Activated B cell treated with CpG ODN at 0.5 μM for 24 hours (primary cell): ENCODE measurements at regions not wholly inside any gene's neighbourhood (a gene's known extent, or its start where the extent isn't known, plus 50 kb on each side); places are given as distances from the start of the nearest gene placed in this dataset.
"Not testable (repeated sequence)": the region's sequence is repeated elsewhere in the genome, so short reads cannot be mapped to it uniquely, and the experiment has no call there.

ENCODE experiments used
- ATAC-seq: fragments of 200-7000 bp; cut with Tn5 transposase; one replicate; pipeline ENCODE4 v1.10.0; 2021; ENCODE audit warnings: low read depth, mild to moderate bottlenecking, moderate library complexity
- CTCF ChIA-PET: fragments of 350-600 bp; sonication (Branson Sonifier 250); formaldehyde crosslinking; loops from one replicate; lab custom pipeline; 2021; ENCODE audit warnings: antibody characterized with exemption; lab: Charles Lee
- POLR2A ChIA-PET: fragments of 350-600 bp; sonication (Branson Sonifier 250); formaldehyde crosslinking; loops from one replicate; lab custom pipeline; 2021; ENCODE audit warnings: antibody characterized with exemption; lab: Charles Lee
- DNase-seq: peaks from one replicate; pipeline ENCODE4 v3.0.0; 2022
- H3K27ac Mint-ChIP-seq: one replicate; pipeline ENCODE4 v1.8.0; 2020; ENCODE audit warnings: mixed read lengths
- H3K27me3 Mint-ChIP-seq: one replicate; pipeline ENCODE4 v1.8.0; 2021; ENCODE audit warnings: mixed read lengths
- H3K36me3 Mint-ChIP-seq: one replicate; pipeline ENCODE4 v1.8.0; 2021; ENCODE audit warnings: low read depth, mixed read lengths
- H3K4me1 Mint-ChIP-seq: one replicate; pipeline ENCODE4 v1.8.0; 2021; ENCODE audit warnings: mixed read lengths
- H3K4me3 Mint-ChIP-seq: one replicate; pipeline ENCODE4 v1.8.0; 2020; ENCODE audit warnings: mild to moderate bottlenecking, mixed read lengths
- H3K9me3 Mint-ChIP-seq: one replicate; pipeline ENCODE4 v1.8.0; 2020; ENCODE audit warnings: mixed read lengths
- intact Hi-C: fragments of 100-400 bp; cut with micrococcal nuclease; formaldehyde crosslinking; loops from one replicate; pipeline ENCODE4 v1.15.1; 2024
- TF ChIP-seq, protein P1 (sequence below): fragments of 200-600 bp; IDR thresholded peaks from one replicate; pipeline ENCODE4 v1.8.0; 2022; ENCODE audit warnings: antibody characterized with exemption, mild to moderate bottlenecking

DNA sequence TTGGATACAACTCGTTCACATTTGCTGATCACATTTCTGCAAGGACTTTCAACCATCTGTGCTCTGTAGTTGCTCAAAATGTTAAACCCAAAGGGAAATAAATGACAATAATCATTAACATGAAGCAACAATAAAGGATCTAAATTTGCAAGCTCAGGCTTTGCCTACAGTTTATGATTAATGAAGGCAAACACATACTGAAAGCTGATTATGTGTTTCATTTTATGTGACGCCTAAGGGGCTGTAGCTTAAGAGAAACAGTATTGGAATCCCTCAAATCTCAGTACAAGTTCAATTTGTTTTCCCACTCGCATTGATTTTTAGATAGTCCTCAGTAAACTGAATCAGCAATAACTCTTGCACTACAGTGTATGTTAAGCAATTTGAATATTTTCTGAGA lies 160.3 kb upstream of the FSIP2 start:
- H3K27ac Mint-ChIP-seq = no peak overlapping the region
- CTCF ChIA-PET = no interaction called here
- no peaks in the 10 kb centered on the region for H3K27me3 Mint-ChIP-seq
- no peaks in the 10 kb centered on the region for H3K36me3 Mint-ChIP-seq
- TF ChIP-seq, protein P1, sequence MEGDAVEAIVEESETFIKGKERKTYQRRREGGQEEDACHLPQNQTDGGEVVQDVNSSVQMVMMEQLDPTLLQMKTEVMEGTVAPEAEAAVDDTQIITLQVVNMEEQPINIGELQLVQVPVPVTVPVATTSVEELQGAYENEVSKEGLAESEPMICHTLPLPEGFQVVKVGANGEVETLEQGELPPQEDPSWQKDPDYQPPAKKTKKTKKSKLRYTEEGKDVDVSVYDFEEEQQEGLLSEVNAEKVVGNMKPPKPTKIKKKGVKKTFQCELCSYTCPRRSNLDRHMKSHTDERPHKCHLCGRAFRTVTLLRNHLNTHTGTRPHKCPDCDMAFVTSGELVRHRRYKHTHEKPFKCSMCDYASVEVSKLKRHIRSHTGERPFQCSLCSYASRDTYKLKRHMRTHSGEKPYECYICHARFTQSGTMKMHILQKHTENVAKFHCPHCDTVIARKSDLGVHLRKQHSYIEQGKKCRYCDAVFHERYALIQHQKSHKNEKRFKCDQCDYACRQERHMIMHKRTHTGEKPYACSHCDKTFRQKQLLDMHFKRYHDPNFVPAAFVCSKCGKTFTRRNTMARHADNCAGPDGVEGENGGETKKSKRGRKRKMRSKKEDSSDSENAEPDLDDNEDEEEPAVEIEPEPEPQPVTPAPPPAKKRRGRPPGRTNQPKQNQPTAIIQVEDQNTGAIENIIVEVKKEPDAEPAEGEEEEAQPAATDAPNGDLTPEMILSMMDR = no peak
- peaks cover 2% of the 10 kb centered on the region for H3K9me3 Mint-ChIP-seq
- no peak overlapping the region for H3K4me3 Mint-ChIP-seq
- ATAC-seq (no peak), DNase-seq (no peak)
- intact Hi-C loops = no loop called here
- no peaks in the 10 kb centered on the region for H3K4me1 Mint-ChIP-seq
- POLR2A ChIA-PET = no interaction called here

DNA sequence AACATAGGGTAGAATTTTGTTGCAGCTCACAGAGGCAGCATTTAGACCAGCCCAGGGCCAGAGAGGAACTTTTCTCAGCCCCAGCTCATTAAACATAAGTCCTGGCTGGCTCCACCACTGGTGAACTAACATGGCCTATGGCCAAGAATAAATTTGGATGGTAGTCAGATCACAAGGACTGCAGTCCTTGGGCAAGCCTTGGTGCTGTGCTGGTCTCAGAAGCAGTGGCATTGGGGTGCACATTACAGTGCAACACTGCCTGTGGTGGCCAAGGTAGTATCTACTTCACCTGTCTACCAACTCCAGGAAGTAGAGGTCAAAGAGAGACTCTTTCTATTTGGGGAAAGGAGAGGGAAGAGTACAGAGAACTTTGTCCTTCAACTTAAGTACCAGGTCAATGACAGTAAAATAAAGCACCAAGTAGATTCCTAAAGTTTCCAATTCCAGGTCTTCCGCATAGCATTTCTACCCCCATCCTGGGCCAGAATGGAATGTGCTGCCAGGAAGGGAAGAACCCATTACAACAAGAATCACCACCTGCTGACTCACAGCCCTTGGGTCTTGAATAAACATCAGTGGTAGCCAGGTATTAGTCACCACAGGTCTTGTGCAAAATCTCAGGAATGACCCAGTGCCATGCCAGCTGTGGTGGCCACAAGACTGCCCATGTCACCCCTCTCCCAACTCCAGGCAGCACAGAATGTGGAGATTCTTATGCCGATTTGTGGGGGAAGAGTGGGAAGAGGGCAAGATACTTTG lies 155.4 kb upstream of the FSIP2 start:
- Mint-ChIP-seq H3K27ac (no peak overlapping the region), H3K9me3 (peaks cover 8% of the 10 kb centered on the region), H3K27me3 (no peaks in the 10 kb centered on the region), H3K36me3 (no peaks in the 10 kb centered on the region), H3K4me3 (no peak overlapping the region), H3K4me1 (no peaks in the 10 kb centered on the region)
- ChIA-PET POLR2A (no interaction called here), CTCF (no interaction called here)
- DNase-seq = no peak
- TF ChIP-seq, protein P1 = no peak
- ATAC-seq = no peak
- intact Hi-C loops = no loop called here

DNA sequence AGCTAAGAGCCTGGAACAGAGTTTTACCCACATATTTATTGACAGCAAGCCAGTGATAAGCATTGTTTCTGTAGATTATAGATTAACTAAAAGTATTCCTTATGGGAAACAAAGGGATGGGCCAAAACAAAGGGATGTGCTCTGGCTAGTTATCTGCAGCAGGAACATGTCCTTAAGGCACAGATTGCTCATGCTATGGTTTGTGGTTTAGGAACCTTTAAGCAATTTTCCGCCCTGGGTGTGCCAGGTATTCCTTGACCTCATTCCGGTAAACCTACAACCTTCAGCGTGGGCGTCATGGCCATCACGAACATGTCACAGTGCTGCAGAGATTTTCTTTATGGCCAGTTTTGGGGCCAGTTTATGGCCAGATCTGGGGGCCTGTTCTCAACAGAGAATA lies 153.4 kb upstream of the FSIP2 start:
- ATAC-seq, intact Hi-C loops, H3K4me3 Mint-ChIP-seq, CTCF ChIA-PET, H3K4me1 Mint-ChIP-seq, H3K36me3 Mint-ChIP-seq, POLR2A ChIA-PET, DNase-seq, H3K27me3 Mint-ChIP-seq, H3K9me3 Mint-ChIP-seq, H3K27ac Mint-ChIP-seq: not testable (repeated sequence)

DNA sequence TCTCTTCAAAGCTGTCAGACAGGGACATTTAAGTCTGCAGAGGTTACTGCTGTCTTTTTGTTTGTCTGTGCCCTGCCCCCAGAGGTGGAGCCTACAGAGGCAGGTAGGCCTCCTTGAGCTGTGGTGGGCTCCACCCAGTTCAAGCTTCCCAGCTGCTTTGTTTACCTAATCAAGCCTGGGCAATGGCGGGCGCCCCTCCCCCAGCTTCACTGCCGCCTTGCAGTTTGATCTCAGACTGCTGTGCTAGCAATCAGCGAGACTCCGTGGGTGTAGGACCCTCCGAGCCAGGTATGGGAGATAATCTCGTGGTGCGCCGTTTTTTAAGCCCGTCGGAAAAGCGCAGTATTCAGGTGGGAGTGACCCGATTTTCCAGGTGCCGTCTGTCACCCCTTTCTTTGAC lies 147.3 kb upstream of the FSIP2 start:
- H3K4me3 Mint-ChIP-seq, DNase-seq, POLR2A ChIA-PET, CTCF ChIA-PET, H3K27me3 Mint-ChIP-seq, H3K9me3 Mint-ChIP-seq, H3K4me1 Mint-ChIP-seq, H3K36me3 Mint-ChIP-seq, ATAC-seq, intact Hi-C loops, H3K27ac Mint-ChIP-seq: not testable (repeated sequence)

DNA sequence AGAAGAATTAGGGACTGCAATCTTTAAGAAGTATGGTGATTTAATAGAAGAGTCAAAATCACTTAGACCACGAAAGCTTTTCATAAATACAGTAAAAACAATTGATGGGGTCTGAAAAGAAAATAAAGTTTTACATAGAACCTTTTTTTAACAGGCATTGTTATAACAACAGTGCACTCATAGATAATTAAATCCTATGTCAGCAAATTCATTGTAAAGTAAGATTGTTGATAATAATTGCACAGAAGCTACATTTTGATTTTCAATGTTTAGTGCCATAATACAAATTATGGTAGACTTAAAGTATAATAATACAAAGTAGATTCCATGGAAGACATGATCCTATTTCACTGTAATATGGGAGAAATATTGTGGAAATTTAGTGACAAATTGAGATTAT lies 130.7 kb upstream of the FSIP2 start:
- Mint-ChIP-seq H3K4me3 (no peak overlapping the region), H3K27me3 (no peaks in the 10 kb centered on the region), H3K27ac (no peak overlapping the region), H3K36me3 (no peaks in the 10 kb centered on the region), H3K9me3 (no peaks in the 10 kb centered on the region), H3K4me1 (no peaks in the 10 kb centered on the region)
- intact Hi-C loops = no loop called here
- POLR2A ChIA-PET = no interaction called here
- no peak for ATAC-seq
- TF ChIP-seq, protein P1 = no peak
- DNase-seq = no peak
- CTCF ChIA-PET = no interaction called here

DNA sequence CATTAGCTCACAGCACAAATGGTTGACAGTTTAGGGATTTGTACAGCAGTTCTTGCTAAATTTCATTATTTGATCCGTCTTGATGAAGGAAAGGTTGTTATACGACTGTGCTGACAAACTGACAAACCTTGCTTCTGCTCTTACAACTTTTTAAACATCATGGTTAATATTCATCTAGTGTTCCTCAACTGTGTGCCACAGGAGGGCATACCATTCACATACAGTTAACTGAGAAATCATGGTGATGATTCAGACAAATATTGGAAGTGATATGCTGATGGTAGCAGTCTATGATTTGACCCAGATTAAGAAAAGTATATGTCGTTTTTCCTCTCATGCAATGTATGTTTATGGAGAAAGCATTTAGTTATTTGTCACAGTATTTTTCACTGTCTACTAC lies 129.8 kb upstream of the FSIP2 start:
- ATAC-seq (no peak), DNase-seq (no peak)
- H3K27me3 Mint-ChIP-seq = no peaks in the 10 kb centered on the region
- H3K4me1 Mint-ChIP-seq = no peaks in the 10 kb centered on the region
- intact Hi-C loops = no loop called here
- H3K36me3 Mint-ChIP-seq = no peaks in the 10 kb centered on the region
- POLR2A ChIA-PET = no interaction called here
- no peaks in the 10 kb centered on the region for H3K9me3 Mint-ChIP-seq
- no peak overlapping the region for H3K4me3 Mint-ChIP-seq
- no peak overlapping the region for H3K27ac Mint-ChIP-seq
- CTCF ChIA-PET = no interaction called here
- TF ChIP-seq, protein P1 = no peak
